SJSA1 (cell line): ENCODE measurements at regions not wholly inside any gene's neighbourhood (a gene's known extent, or its start where the extent isn't known, plus 50 kb on each side); places are given as distances from the start of the nearest gene placed in this dataset.

Experiments
- DNase-seq, 2 experiments: peaks; one replicate each; pipeline ENCODE4 v3.0.0-alpha.2; 2015 to 2020; ENCODE audit warnings: low spot score in 2 of 2, low read depth in 1 of 2
- H3K27ac ChIP-seq: fragments of 250-450 bp; sonication (Bioruptor Pico); 2 replicates; pipeline ENCODE4 v1.5.1; 2020; ENCODE audit warnings: mild to moderate bottlenecking, moderate library complexity
- H3K27me3 ChIP-seq: fragments of 250-450 bp; sonication (Bioruptor Pico); replicated peaks from 2 replicates; pipeline ENCODE4 v1.5.1; 2020; ENCODE audit warnings: mild to moderate bottlenecking, moderate library complexity
- H3K36me3 ChIP-seq: fragments of 250-450 bp; sonication (Bioruptor Pico); 2 replicates; pipeline ENCODE4 v1.5.1; 2020; ENCODE audit warnings: mild to moderate bottlenecking
- H3K4me1 ChIP-seq: fragments of 250-450 bp; sonication (Bioruptor Pico); replicated peaks from 2 replicates; pipeline ENCODE4 v1.6.1; 2021; ENCODE audit warnings: mild to moderate bottlenecking
- H3K4me3 ChIP-seq: fragments of 250-450 bp; sonication (Bioruptor Pico); 2 replicates; pipeline ENCODE4 v1.5.1; 2020; ENCODE audit warnings: mild to moderate bottlenecking
- H3K9me3 ChIP-seq: fragments of 250-450 bp; sonication (Bioruptor Pico); replicated peaks from 2 replicates; pipeline ENCODE4 v1.5.1; 2020; ENCODE audit warnings: mild to moderate bottlenecking

DNA sequence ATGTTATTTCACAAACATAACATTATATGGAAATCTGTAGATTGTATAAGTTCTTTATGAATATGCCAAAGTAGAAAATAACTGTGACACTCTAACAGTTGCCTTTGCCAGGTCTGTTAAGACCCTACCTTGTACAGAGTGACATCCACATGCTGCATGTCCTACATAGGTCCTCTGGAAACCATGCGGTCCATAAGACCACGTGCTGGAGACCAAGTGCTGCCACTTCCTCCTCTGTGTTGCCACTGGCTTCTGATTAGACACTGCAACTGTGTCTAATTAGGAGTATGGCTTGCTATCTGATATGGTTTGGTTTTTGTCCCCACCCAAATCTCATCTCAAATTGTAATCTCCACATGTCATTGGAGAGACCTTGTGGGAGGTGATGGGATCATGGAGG, 855.5 kb upstream of the SEMA6D start:
- DNase-seq = no peak
- H3K27me3 ChIP-seq = no peaks in the 10 kb centered on the region
- no peaks in the 10 kb centered on the region for H3K36me3 ChIP-seq
- H3K4me1 ChIP-seq = no peaks in the 10 kb centered on the region
- H3K9me3 ChIP-seq = no peaks in the 10 kb centered on the region
- no peak overlapping the region for H3K27ac ChIP-seq
- H3K4me3 ChIP-seq = no peak overlapping the region

DNA sequence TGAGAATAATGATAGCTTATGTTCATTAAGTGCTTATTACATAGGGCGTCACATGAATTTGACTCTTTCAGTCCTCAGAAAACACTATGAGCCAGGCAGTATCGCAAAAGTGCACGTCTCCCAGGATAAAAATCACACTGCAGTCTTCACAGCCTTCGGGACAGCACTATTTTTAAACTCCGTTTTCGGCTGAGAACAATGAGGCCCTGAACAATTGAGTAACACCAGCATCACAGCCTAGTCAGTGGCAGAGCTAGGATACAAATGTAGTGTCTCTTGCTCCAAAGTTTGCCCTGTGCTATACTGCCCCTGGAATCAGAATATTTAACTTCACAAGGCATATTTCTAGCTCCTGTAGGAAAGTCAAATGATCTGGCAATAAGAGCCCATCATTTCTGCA, 852.1 kb upstream of the SEMA6D start:
- H3K27ac ChIP-seq = no peak overlapping the region
- no peak for DNase-seq

DNA sequence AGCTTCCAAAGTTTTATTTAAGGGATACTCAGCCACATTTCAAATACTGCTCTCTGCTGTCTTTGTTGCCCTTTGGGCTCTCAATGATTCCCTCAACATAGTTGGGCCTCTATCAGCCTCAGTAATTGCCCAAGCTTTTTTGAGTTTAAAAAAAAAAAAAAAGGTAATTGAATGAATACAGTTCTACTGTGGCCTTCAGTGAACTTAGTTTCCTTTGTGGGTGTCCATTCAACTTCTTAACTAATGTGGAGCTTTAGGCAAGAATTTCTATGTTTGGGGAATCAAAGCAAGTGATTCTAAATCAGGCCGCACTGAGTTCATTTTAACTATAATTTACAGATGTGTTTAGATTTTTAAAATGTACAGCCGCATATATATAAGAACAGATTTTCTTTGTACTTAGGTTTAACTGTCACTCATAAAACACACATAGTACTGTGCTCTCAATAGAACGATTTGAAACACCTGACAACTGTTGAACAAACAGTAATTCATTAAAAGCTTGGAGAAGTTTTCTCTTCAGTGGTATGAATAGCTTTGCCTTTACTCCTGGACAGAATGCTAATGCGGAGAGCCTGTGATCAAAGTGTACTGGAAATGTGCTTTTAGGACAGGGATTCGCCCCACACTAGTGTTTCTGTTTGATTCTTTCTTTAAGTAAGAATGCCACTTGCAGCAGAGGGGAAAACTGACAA, 844.9 kb upstream of the SEMA6D start:
- no peak overlapping the region for H3K27ac ChIP-seq
- H3K4me3 ChIP-seq = no peak overlapping the region
- no peaks in the 10 kb centered on the region for H3K27me3 ChIP-seq
- no peaks in the 10 kb centered on the region for H3K4me1 ChIP-seq
- no peak for DNase-seq
- H3K36me3 ChIP-seq = no peaks in the 10 kb centered on the region
- no peaks in the 10 kb centered on the region for H3K9me3 ChIP-seq

More for the DNA sequence above, 852.1 kb upstream of the SEMA6D start:
- no peaks in the 10 kb centered on the region for H3K27me3 ChIP-seq
- no peaks in the 10 kb centered on the region for H3K36me3 ChIP-seq
- no peak overlapping the region for H3K4me3 ChIP-seq
- H3K9me3 ChIP-seq = no peaks in the 10 kb centered on the region
- no peaks in the 10 kb centered on the region for H3K4me1 ChIP-seq

DNA sequence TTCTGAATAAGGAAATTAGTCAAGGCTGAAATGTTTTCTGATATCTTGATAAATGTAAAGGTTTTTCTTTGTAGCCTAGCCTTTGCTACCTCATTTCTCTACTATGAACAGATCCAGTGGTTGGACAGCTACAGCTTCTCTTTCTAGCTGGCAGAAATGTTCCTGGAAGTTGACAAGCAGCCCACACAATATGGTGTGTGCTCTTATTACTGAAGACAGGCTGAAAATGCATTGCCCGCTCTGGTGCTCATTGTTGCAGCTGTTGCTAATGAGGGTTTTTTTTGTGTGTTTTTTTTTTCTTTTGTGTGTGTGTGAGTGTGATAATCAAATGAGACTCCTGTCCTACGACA, 844.3 kb upstream of the SEMA6D start:
- no peaks in the 10 kb centered on the region for H3K4me1 ChIP-seq
- no peak overlapping the region for H3K27ac ChIP-seq
- no peak for DNase-seq
- no peaks in the 10 kb centered on the region for H3K36me3 ChIP-seq
- H3K27me3 ChIP-seq = no peaks in the 10 kb centered on the region
- no peaks in the 10 kb centered on the region for H3K9me3 ChIP-seq
- no peak overlapping the region for H3K4me3 ChIP-seq

DNA sequence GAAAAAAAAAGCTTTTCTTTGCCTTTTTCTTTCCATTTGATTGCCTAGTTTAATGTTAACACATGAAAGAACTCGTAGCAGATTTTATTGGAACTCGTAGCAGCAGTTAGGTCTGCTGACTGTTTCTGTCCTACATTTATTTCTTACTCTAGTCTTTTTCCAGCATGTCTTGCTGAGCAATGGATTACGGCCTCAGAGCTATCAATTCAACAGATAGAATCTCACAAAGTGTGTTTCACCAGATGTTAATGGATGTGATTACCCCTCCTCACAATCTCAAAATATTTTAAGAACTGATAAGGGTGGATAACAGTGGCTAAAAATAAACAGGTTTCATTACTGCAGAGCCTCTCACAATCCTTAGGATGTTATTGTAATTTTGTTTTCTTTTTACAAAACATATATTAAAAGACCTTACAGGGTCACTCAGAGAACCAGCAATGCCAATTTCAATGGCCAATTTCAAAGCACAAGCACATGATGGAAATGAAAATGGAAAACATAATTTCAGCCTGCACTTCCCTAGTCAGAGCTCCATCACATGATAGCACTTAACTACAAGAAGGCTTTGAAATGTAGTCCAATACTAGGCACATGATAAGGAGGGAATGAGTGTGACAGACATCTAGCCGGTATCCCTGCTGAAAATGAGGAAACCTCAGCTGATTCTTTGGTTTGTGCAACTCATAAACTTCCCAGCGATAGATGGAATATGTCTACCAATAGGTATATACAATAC, 838.1 kb upstream of the SEMA6D start:
- no peaks in the 10 kb centered on the region for H3K36me3 ChIP-seq
- H3K9me3 ChIP-seq = 0 out of 2 replicates have a peak, but pooled peaks cover 2% of the 10 kb centered on the region
- H3K27ac ChIP-seq = no peak overlapping the region
- no peak overlapping the region for H3K4me3 ChIP-seq
- no peak for DNase-seq
- no peaks in the 10 kb centered on the region for H3K27me3 ChIP-seq
- no peaks in the 10 kb centered on the region for H3K4me1 ChIP-seq

DNA sequence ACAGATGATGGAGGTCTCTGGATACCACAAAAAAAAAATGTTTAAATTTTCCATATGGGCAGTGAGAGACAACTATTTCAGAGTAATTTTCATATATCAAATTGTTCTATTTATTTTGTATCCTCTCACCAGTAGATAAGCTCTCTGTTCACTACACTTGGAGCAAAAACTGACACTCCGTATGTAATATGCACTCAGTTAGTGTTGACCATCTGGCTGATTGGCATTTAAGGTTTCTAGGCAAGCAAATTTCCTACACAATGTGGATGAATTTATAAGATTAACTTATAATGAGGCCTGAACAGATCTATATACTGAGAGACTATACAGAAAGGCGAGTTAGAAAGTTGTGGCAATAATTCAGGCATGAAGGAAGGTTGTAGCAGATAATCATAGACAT, 836.5 kb upstream of the SEMA6D start:
- Histone ChIP-seq H3K36me3 (no peaks in the 10 kb centered on the region), H3K27ac (no peak overlapping the region), H3K9me3 (peaks cover 2% of the 10 kb centered on the region; the same call in 1 of the 2 replicates), H3K27me3 (no peaks in the 10 kb centered on the region), H3K4me3 (no peak overlapping the region), H3K4me1 (no peaks in the 10 kb centered on the region)
- no peak for DNase-seq

DNA sequence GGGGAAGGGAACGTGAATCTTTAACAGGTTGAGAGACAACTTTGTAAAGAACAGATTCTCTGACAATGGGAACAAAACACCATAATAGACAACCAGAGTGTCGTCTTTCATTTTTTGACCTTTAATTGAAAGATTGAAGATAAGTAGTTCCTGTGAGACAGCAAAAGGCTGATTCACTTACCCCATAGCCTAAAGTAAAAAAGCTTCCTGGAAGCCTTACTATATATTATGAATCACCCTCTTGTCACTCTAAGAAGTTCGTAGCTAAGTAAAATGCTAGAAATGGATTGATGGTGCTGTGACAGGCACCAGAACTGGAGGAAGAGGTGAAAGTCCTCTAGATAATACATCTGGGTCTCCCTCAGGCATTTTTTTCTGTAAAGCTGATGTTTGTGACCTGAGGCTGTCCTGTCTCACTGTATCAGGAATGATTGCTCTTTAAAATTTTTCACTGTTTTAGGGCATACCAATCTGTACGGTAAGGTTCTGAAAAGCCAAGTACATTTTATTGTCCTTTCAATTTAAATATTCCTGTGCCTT, 824.6 kb upstream of the SEMA6D start:
- H3K4me3 ChIP-seq = no peak overlapping the region
- DNase-seq = no peak
- no peaks in the 10 kb centered on the region for H3K36me3 ChIP-seq
- H3K9me3 ChIP-seq = 0 out of 2 replicates have a peak, but pooled peaks cover 2% of the 10 kb centered on the region
- H3K27ac ChIP-seq = no peak overlapping the region
- H3K27me3 ChIP-seq = no peaks in the 10 kb centered on the region
- H3K4me1 ChIP-seq = no peaks in the 10 kb centered on the region

DNA sequence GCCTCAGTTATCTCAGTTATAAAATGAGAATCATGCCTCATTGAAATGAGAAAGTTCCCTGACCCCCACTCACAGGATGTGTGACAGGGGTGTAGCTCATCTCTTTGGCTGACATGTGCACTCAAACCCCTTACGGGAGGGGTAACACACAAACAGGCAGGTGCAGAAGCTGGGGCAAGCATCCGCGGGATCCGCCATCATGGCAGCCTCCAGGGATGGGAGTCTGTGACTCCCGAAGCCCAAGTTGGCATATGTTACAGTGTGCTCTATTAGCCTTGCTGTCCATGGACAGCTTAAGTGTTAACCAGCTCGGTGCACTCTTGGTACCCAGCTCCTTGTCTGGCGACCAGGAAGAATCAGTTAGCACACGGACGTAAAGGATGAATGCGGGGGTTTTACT, 822.7 kb upstream of the SEMA6D start:
- Histone ChIP-seq H3K27me3 (no peaks in the 10 kb centered on the region), H3K36me3 (no peaks in the 10 kb centered on the region), H3K27ac (no peak overlapping the region), H3K4me1 (no peaks in the 10 kb centered on the region), H3K4me3 (no peak overlapping the region), H3K9me3 (0 out of 2 replicates have a peak, but pooled peaks cover 2% of the 10 kb centered on the region)
- no peak for DNase-seq

DNA sequence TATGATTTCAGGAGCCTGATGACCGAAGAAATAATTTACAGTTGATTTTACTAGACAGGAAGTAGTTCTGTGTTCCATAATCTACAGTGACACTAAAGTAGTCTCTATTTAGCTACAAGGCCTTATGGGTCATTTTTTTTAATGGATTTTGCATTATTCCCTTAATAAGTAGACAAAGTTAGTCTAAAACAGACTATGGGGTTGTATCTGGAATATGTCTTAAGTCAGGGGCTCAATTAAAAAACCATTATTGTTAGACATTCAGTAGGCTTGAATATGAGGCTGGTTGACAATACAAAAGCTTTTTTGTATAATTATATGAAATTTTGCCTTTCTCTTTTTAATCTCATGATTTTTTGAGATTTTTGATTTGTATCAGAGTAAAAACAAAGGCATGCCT, 820.0 kb upstream of the SEMA6D start:
- Histone ChIP-seq H3K4me3 (no peak overlapping the region), H3K9me3 (no peaks in the 10 kb centered on the region), H3K27me3 (no peaks in the 10 kb centered on the region), H3K27ac (no peak overlapping the region), H3K36me3 (no peaks in the 10 kb centered on the region), H3K4me1 (no peaks in the 10 kb centered on the region)
- no peak for DNase-seq

DNA sequence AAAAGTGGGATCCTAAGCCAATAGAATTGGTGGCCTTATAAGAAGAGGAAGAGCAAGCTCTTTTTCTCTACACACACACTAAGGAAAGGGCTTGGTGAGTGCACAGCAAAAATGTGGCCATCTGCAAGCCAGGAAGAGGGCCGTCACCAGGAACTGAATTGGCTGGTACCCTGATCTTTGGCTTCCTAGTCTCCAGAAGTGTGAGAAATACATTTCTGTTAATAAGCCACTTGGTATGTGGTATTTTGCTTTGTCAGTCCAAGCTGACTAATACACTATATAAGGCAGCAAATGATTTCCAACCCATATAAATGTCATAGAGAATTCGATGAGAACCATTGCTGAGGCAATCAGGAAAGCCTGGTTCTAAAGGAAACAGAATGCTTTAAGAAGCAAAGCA, 816.3 kb upstream of the SEMA6D start:
- no peaks in the 10 kb centered on the region; the same call in 1 of the 2 replicates for H3K9me3 ChIP-seq
- no peak overlapping the region for H3K4me3 ChIP-seq
- H3K4me1 ChIP-seq = no peaks in the 10 kb centered on the region
- H3K27me3 ChIP-seq = no peaks in the 10 kb centered on the region
- H3K27ac ChIP-seq = no peak overlapping the region
- no peaks in the 10 kb centered on the region for H3K36me3 ChIP-seq
- DNase-seq = no peak

DNA sequence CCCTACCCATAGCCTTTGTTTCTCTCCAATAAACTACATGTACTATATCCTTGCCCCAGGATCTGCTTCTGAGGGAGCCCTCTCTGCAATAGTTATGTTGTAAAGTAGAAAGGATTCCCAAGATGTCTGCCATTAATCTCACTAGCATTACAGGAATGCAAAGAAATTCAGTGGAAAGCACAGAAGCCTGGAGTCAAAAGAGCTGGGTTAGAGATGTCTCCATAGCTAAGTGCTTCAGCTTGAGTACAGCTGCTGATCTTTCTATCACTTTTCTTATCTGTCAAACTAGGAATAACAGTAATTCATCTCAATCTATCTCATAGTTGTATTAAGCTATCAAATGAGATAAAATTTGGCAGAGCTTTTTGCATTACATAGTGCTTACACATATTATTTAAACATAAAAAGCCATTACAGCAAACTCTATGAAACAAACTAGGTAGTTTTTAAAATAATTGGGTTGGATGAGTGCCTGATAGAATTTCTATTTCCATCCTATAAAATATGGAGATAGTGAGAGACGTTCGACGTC, 799.5 kb upstream of the SEMA6D start:
- Histone ChIP-seq H3K9me3 (no peaks in the 10 kb centered on the region), H3K36me3 (no peaks in the 10 kb centered on the region), H3K27ac (no peak overlapping the region), H3K4me3 (no peak overlapping the region), H3K4me1 (no peaks in the 10 kb centered on the region), H3K27me3 (no peaks in the 10 kb centered on the region)
- DNase-seq = no peak

DNA sequence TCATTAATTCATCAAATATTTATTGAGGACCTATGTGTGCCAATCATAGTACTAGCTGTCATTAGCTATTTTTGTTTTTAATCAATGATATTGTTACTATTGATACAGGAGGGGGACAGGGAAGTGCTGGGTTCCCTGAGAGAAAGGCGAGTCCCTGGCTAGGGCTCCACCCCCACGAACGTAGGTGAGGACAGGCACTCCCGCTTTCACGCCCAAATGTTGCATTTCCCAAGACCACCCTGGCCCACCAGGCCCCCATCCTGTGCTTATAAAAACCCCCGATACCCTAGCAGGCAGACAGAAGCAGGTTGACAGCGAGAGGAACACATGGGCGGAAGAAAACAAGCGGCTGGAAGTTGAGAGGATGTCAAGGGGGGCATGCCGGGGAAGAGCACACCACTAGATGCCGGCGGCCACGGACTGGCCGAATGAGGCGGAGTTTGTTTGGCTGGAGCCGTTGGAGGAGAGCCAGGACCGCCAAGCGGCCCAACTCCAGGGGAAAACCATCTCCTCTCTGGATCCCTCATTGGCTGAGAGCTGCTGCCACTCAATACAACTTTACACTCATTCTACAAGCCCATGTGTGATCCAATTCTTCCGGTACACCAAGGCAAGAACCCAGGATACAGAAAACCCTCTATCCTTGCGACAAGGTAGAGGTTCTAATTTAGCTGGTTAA, 798.7 kb upstream of the SEMA6D start:
- H3K27me3 ChIP-seq = no peaks in the 10 kb centered on the region
- H3K4me3 ChIP-seq = no peak overlapping the region
- H3K9me3 ChIP-seq = no peaks in the 10 kb centered on the region
- H3K4me1 ChIP-seq = no peaks in the 10 kb centered on the region
- DNase-seq = no peak
- no peak overlapping the region for H3K27ac ChIP-seq
- H3K36me3 ChIP-seq = no peaks in the 10 kb centered on the region

DNA sequence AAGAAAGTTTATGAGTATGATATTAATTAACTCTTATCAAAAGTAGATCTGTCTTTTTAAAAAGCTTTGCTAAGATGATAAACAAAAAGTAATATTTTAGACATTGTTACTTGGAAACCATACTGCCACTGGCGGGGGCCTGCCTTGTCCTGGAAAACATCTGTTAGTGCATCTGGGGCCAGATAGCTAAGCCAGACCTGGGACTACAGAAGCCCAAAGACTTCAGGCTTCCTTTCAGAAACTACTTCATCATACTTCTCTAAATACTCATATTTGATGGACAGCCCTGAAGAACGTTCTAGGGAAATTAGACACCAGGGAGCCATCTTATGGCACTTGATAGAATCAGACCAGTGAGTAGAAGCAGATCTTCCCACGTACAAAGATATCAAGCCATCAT, 795.4 kb upstream of the SEMA6D start:
- no peaks in the 10 kb centered on the region for H3K4me1 ChIP-seq
- no peak for DNase-seq
- H3K27me3 ChIP-seq = no peaks in the 10 kb centered on the region
- no peak overlapping the region for H3K4me3 ChIP-seq
- no peaks in the 10 kb centered on the region for H3K9me3 ChIP-seq
- H3K27ac ChIP-seq = no peak overlapping the region
- no peaks in the 10 kb centered on the region for H3K36me3 ChIP-seq

DNA sequence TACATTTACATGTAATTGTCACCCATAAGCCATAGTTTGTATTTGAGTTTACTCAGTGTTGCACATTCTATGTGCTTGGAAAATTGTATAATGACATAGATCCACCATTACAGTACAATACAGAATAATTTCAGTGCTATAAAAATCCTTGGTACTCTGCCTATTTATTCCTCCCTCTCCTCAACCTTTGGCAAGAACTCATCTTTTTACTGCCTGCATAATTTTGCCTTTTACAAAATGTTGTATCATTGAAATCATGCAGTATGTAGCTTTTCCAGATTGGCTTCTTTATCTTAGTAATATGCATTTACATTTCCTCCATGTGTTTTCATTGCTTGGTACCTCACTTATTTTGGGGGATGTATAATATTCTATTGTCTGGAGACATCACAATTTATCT, 786.9 kb upstream of the SEMA6D start:
- no peaks in the 10 kb centered on the region for H3K4me1 ChIP-seq
- no peaks in the 10 kb centered on the region for H3K9me3 ChIP-seq
- H3K4me3 ChIP-seq = no peak overlapping the region
- no peaks in the 10 kb centered on the region for H3K36me3 ChIP-seq
- no peaks in the 10 kb centered on the region for H3K27me3 ChIP-seq
- DNase-seq = no peak
- no peak overlapping the region for H3K27ac ChIP-seq
